GM12878 (cell line): ENCODE measurements at regions not wholly inside any gene's neighbourhood (a gene's known extent, or its start where the extent isn't known, plus 50 kb on each side); places are given as distances from the start of the nearest gene placed in this dataset.

ENCODE experiments used
- ATAC-seq: fragments of 200-7000 bp; cut with Tn5 transposase; 3 replicates; pipeline ENCODE4 v1.9.1; 2020; ENCODE audit warnings: mild to moderate bottlenecking, moderate library complexity
- BruUV-seq: library from RNA; stranded (reverse); fragments of 400-500 nt; replicated peaks from 2 replicates; lab custom pipeline; 2021; lab: Mats Ljungman, UMichigan
- CTCF ChIA-PET: fragments of 300-600 bp; sonication (Branson Sonifier 250); formaldehyde crosslinking; extraction: SDS; loops from one replicate; lab custom pipeline; 2021; ENCODE audit warnings: inconsistent platforms; lab: Yijun Ruan, JAX
- POLR2A ChIA-PET: fragments of 350-600 bp; formaldehyde crosslinking; extraction: SDS; loops from one replicate; lab custom pipeline; 2021; ENCODE audit warnings: inconsistent platforms; lab: Charles Lee
- RAD21 ChIA-PET: fragments of 300-600 bp; sonication (Branson Sonifier 250); formaldehyde crosslinking; loops from one replicate; lab custom pipeline; 2023; ENCODE audit warnings: antibody characterized with exemption; ENCODE audit not compliant: unreplicated experiment; lab: Charles Lee
- SMC1A ChIA-PET: fragments of 300-600 bp; sonication (Branson Sonifier 250); formaldehyde crosslinking; loops from one replicate; lab custom pipeline; 2023; ENCODE audit not compliant: unreplicated experiment, uncharacterized antibody; lab: Charles Lee
- DNase-seq: peaks from one replicate; pipeline ENCODE4 v3.0.0-alpha.2; 2011; ENCODE audit warnings: low read depth, low spot score
- FAIRE-seq: peaks from 3 replicates; lab custom pipeline; 2011; peaks lifted over from hg19 to GRCh38; lab: Jason Lieb, UNC
- H2AFZ ChIP-seq: 2 replicates; pipeline ENCODE4 v1.6.0; 2011; ENCODE audit warnings: low read depth, low read length, control low read depth; ENCODE audit not compliant: control insufficient read depth
- H3K27ac ChIP-seq: 2 replicates; pipeline ENCODE4 v1.5.1; 2011; ENCODE audit warnings: control low read depth; ENCODE audit not compliant: control insufficient read depth, insufficient read depth
- H3K27me3 ChIP-seq, 2 experiments: replicated peaks in 1 of 2; 2 replicates each; pipeline versions ENCODE4 v1.6.0 to v1.6.1; 2011; ENCODE audit warnings: low read length in 1 of 2; ENCODE audit not compliant: control insufficient read depth in 2 of 2, insufficient read depth in 2 of 2
- H3K36me3 ChIP-seq, 2 experiments: 2 replicates each; pipeline ENCODE4 v1.5.1; 2011; ENCODE audit warnings: low read length in 1 of 2; ENCODE audit not compliant: control insufficient read depth in 2 of 2, insufficient read depth in 2 of 2
- H3K4me1 ChIP-seq: 2 replicates; pipeline ENCODE4 v1.6.1; 2011; ENCODE audit warnings: mild to moderate bottlenecking, low read length, moderate library complexity, mixed read lengths; ENCODE audit not compliant: control insufficient read depth, insufficient read depth
- H3K4me2 ChIP-seq: 2 replicates; pipeline ENCODE4 v1.6.0; 2011; ENCODE audit warnings: control low read depth; ENCODE audit not compliant: control insufficient read depth, insufficient read depth
- H3K4me3 ChIP-seq: fragments of 200-600 bp; sonication (generic); 2 replicates; pipeline ENCODE4 v1.5.1; 2016
- H3K79me2 ChIP-seq: 2 replicates; pipeline ENCODE4 v1.6.0; 2011; ENCODE audit warnings: low read length; ENCODE audit not compliant: control insufficient read depth, insufficient read depth
- H3K9ac ChIP-seq: 2 replicates; pipeline ENCODE4 v1.8.0; 2011; ENCODE audit warnings: low read length, control low read depth, mixed read lengths; ENCODE audit not compliant: control insufficient read depth, insufficient read depth
- H3K9me3 ChIP-seq: replicated peaks from 3 replicates; pipeline ENCODE4 v1.5.1; 2011; ENCODE audit warnings: mild to moderate bottlenecking, low read length; ENCODE audit not compliant: control insufficient read depth, insufficient read depth
- H4K20me1 ChIP-seq: 2 replicates; pipeline ENCODE4 v1.6.0; 2011; ENCODE audit not compliant: control insufficient read depth, insufficient read depth
- CBFB ChIP-seq: IDR thresholded peaks from 2 replicates; pipeline ENCODE4 v1.6.1; 2016; ENCODE audit warnings: antibody characterized with exemption, low read depth
- EP300 ChIP-seq, 2 experiments: fragments of 150-350 bp in 1 of 2; IDR thresholded peaks; 2 replicates each; pipeline ENCODE4 v1.6.1; 2011 to 2012; ENCODE audit warnings: low read depth in 2 of 2, low read length in 2 of 2, borderline replicate concordance in 1 of 2, improper control_type of control experiment in 1 of 2, inconsistent platforms in 1 of 2; ENCODE audit not compliant: control insufficient read depth in 1 of 2
- FOXK2 ChIP-seq: fragments of 450-650 bp; IDR thresholded peaks from 2 replicates; pipeline ENCODE4 v1.6.1; 2017; ENCODE audit warnings: mild to moderate bottlenecking, moderate library complexity
- FOXM1 ChIP-seq: IDR thresholded peaks from 2 replicates; pipeline ENCODE4 v1.6.1; 2012; ENCODE audit warnings: low read depth, mild to moderate bottlenecking, inconsistent platforms, low read length, moderate library complexity
- GABPA ChIP-seq: IDR thresholded peaks from 2 replicates; pipeline ENCODE4 v1.6.1; 2014; ENCODE audit warnings: antibody characterized with exemption, low read depth, mild to moderate bottlenecking, inconsistent platforms
- LARP7 ChIP-seq: fragments of 450-650 bp; IDR thresholded peaks from 2 replicates; pipeline ENCODE4 v1.6.1; 2017; ENCODE audit warnings: mild to moderate bottlenecking
- MEF2B ChIP-seq: fragments of 450-650 bp; IDR thresholded peaks from 2 replicates; pipeline ENCODE4 v1.6.1; 2018; ENCODE audit warnings: mild to moderate bottlenecking, moderate library complexity; ENCODE audit not compliant: partially characterized antibody, poor library complexity, severe bottlenecking
- MXI1 ChIP-seq: fragments of 150-350 bp; IDR thresholded peaks from 2 replicates; pipeline ENCODE4 v1.6.1; 2011; ENCODE audit warnings: low read depth, mild to moderate bottlenecking, inconsistent platforms, low read length, improper control_type of control experiment
- MYC ChIP-seq: IDR thresholded peaks from 2 replicates; pipeline ENCODE4 v1.6.1; 2011; ENCODE audit warnings: mild to moderate bottlenecking, low read length, moderate library complexity, inconsistent platforms; ENCODE audit not compliant: insufficient read depth, insufficient replicate concordance, insufficient read length, severe bottlenecking
- NFXL1 ChIP-seq: fragments of 450-650 bp; IDR thresholded peaks from 2 replicates; pipeline ENCODE4 v1.6.1; 2017; ENCODE audit warnings: antibody characterized with exemption, mild to moderate bottlenecking, borderline replicate concordance
- NFYA ChIP-seq: IDR thresholded peaks from 2 replicates; pipeline ENCODE4 v1.6.1; 2011; ENCODE audit warnings: low read depth, mild to moderate bottlenecking, low read length, improper control_type of control experiment, borderline replicate concordance
- NR2C2 ChIP-seq: IDR thresholded peaks from 2 replicates; pipeline ENCODE4 v1.6.1; 2011; ENCODE audit warnings: borderline replicate concordance, low read depth; ENCODE audit not compliant: control insufficient read depth, insufficient read length
- PBX3 ChIP-seq: IDR thresholded peaks from 2 replicates; pipeline ENCODE4 v1.6.1; 2011; ENCODE audit warnings: mild to moderate bottlenecking, low read depth, low read length, moderate library complexity; ENCODE audit not compliant: insufficient replicate concordance
- RCOR1 ChIP-seq: conservative IDR thresholded peaks from 2 replicates; pipeline ENCODE4 v1.6.1; 2012; ENCODE audit warnings: low read depth, low read length, improper control_type of control experiment
- RELA ChIP-seq: fragments of 450-650 bp; IDR thresholded peaks from 2 replicates; pipeline ENCODE4 v1.8.0; 2014; ENCODE audit warnings: borderline replicate concordance; ENCODE audit not compliant: partially characterized antibody
- SMAD1 ChIP-seq: fragments of 450-650 bp; IDR thresholded peaks from 2 replicates; pipeline ENCODE4 v1.6.1; 2018; ENCODE audit warnings: mild to moderate bottlenecking, low read depth; ENCODE audit not compliant: partially characterized antibody
- SP1 ChIP-seq: IDR thresholded peaks from one replicate; pipeline ENCODE4 v1.6.1; 2011; ENCODE audit warnings: low read depth, low read length
- USF1 ChIP-seq: IDR thresholded peaks from 2 replicates; pipeline ENCODE4 v1.6.1; 2011; ENCODE audit warnings: borderline replicate concordance, low read depth, mild to moderate bottlenecking, moderate library complexity, mixed read lengths, low read length; ENCODE audit not compliant: insufficient read depth; ENCODE audit errors: extremely low read length
- YY1 ChIP-seq: IDR thresholded peaks from 2 replicates; pipeline ENCODE4 v1.6.1; 2011; ENCODE audit warnings: low read depth, mild to moderate bottlenecking, low read length
- ZNF384 ChIP-seq: IDR thresholded peaks from 2 replicates; pipeline ENCODE4 v1.6.1; 2012; ENCODE audit warnings: low read depth, mild to moderate bottlenecking, low read length, improper control_type of control experiment, borderline replicate concordance
- ZSCAN29 ChIP-seq: fragments of 450-650 bp; IDR thresholded peaks from 2 replicates; pipeline ENCODE4 v1.6.1; 2017; ENCODE audit warnings: mild to moderate bottlenecking, moderate library complexity
- in situ Hi-C: fragments of 300-500 bp; cut with MboI; formaldehyde crosslinking; loops from 9 replicates; pipeline ENCODE4 v1.14.3; 2018; ENCODE audit warnings: mixed read lengths
- intact Hi-C: fragments of 100-400 bp; cut with micrococcal nuclease; formaldehyde crosslinking; loops from one replicate; pipeline ENCODE4 v1.14.2; 2022; ENCODE audit not compliant: unreplicated experiment
- TF ChIP-seq, protein P1 (sequence below): IDR thresholded peaks from 2 replicates; pipeline ENCODE4 v1.6.1; 2012; ENCODE audit warnings: low read depth, low read length, improper control_type of control experiment
- TF ChIP-seq, protein P2 (sequence below): IDR thresholded peaks from 2 replicates; pipeline ENCODE4 v1.6.1; 2012; ENCODE audit warnings: low read depth, low read length, improper control_type of control experiment

DNA sequence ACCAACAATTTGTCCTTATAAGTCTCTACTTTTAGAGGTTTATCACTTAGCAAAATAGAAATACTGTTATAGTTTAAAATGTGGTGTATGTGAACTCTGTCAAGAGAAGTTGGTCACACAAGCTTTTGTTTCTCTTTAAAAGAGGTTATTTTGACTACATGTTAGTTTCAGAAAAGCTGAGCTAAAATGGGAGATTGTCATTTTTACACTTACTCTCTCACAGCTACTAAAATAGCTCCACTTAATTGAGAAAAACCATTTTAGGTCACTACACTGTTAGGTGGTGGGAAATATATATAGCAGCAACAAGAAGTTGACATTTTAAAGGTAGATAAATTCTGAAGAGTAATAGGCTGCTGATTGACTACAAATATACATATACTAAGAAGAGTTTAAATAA, 161.5 kb upstream of the KCNJ3 start:
- in situ Hi-C loops = no loop called here
- Histone ChIP-seq H3K4me1 (no peaks in the 10 kb centered on the region), H3K27ac (no peak overlapping the region), H3K27me3 (no peaks in the 10 kb centered on the region), H3K9ac (no peak overlapping the region), H3K36me3 (no peaks in the 10 kb centered on the region), H3K4me2 (no peak overlapping the region), H3K4me3 (no peak overlapping the region), H3K9me3 (no peaks in the 10 kb centered on the region), H2AFZ (no peak overlapping the region), H4K20me1 (no peaks in the 10 kb centered on the region), H3K79me2 (no peaks in the 10 kb centered on the region)
- DNase-seq (peak; percentile 20), ATAC-seq (peak; percentile 77), FAIRE-seq (peak; percentile 56)
- ChIA-PET RAD21 (interaction anchor here (0.7 to 2.1 kb wide), 7 partner anchors 10 to 82 kb away, joined by 3 to 14 read pairs (median 4); no protein-coding TSS in a partner anchor), SMC1A (interaction anchor here (0.6 to 3.1 kb wide), 11 partner anchors 8 to 434 kb away, joined by 3 to 28 read pairs (median 5); no protein-coding TSS in a partner anchor), POLR2A (interaction anchor here (1.1 to 1.4 kb wide), 2 partner anchors 13 to 609 kb away, joined by 3 read pairs; no protein-coding TSS in a partner anchor), CTCF (interaction anchor here (1.8 kb wide), 1 partner anchor 21 kb away, joined by 5 read pairs; no protein-coding TSS in a partner anchor)
- intact Hi-C loops = no loop called here
- no TSS peak for BruUV-seq
- TF ChIP-seq MXI1 (peak; percentile 57; the same call in 1 of the 2 replicates), MEF2B (peak; percentile 98), USF1 (no peak), PBX3 (no peak), NFYA (no peak), EP300 (IDR thresholded peaks at IDR 0.05; ENCODE audit: borderline replicate concordance in 1 of 2, control insufficient read depth in 1 of 2, low read depth in 2 of 2, low read length in 2 of 2) (peak; percentile 82 to 87; a peak in 3 of 4 replicates), NFXL1 (no peak), SP1 (no peak), ZNF384 (no peak), ZSCAN29 (0 out of 2 replicates have a peak, but pooled peaks have one; percentile 59), MYC (no peak), FOXK2 (no peak), LARP7 (no peak), SMAD1 (no peak), YY1 (no peak), CBFB (no peak), FOXM1 (no peak), GABPA (no peak), RCOR1 (no peak), NR2C2 (no peak), RELA (no peak)
- TF ChIP-seq, protein P1, sequence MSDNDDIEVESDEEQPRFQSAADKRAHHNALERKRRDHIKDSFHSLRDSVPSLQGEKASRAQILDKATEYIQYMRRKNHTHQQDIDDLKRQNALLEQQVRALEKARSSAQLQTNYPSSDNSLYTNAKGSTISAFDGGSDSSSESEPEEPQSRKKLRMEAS = no peak
- TF ChIP-seq, protein P2, sequence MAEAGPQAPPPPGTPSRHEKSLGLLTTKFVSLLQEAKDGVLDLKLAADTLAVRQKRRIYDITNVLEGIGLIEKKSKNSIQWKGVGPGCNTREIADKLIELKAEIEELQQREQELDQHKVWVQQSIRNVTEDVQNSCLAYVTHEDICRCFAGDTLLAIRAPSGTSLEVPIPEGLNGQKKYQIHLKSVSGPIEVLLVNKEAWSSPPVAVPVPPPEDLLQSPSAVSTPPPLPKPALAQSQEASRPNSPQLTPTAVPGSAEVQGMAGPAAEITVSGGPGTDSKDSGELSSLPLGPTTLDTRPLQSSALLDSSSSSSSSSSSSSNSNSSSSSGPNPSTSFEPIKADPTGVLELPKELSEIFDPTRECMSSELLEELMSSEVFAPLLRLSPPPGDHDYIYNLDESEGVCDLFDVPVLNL = no peak
